WTC11 (cell line): ENCODE measurements at regions not wholly inside any gene's neighbourhood (a gene's known extent, or its start where the extent isn't known, plus 50 kb on each side); places are given as distances from the start of the nearest gene placed in this dataset.

Experiments
- ATAC-seq: fragments of 200-7000 bp; cut with Tn5 transposase; 2 replicates; pipeline ENCODE4 v1.10.0; 2021; ENCODE audit warnings: mild to moderate bottlenecking, moderate library complexity
- CTCF ChIA-PET: fragments of 300-600 bp; sonication (Branson Sonifier 250); formaldehyde crosslinking; loops from one replicate; lab custom pipeline; 2021; ENCODE audit warnings: antibody characterized with exemption; lab: Charles Lee
- POLR2A ChIA-PET: fragments of 350-600 bp; sonication (Branson Sonifier 250); formaldehyde crosslinking; loops from one replicate; lab custom pipeline; 2021; ENCODE audit warnings: antibody characterized with exemption; lab: Charles Lee
- DNase-seq: peaks from one replicate; pipeline ENCODE4 v3.0.0; 2021; ENCODE audit warnings: low spot score
- H3K27ac Mint-ChIP-seq: 2 replicates; pipeline ENCODE4 v1.8.0; 2021; ENCODE audit warnings: mixed read lengths
- H3K27me3 Mint-ChIP-seq: 2 replicates; pipeline ENCODE4 v1.8.0; 2021; ENCODE audit warnings: low read depth, mild to moderate bottlenecking, moderate library complexity, mixed read lengths
- H3K36me3 Mint-ChIP-seq: 2 replicates; pipeline ENCODE4 v1.8.0; 2021; ENCODE audit warnings: mixed read lengths
- H3K4me1 Mint-ChIP-seq: 2 replicates; pipeline ENCODE4 v1.8.0; 2022; ENCODE audit warnings: mixed read lengths
- H3K4me3 Mint-ChIP-seq: 2 replicates; pipeline ENCODE4 v1.8.0; 2021; ENCODE audit warnings: mild to moderate bottlenecking, moderate library complexity, mixed read lengths
- H3K9me3 Mint-ChIP-seq: 2 replicates; pipeline ENCODE4 v1.8.0; 2021; ENCODE audit warnings: mixed read lengths
- CBFB ChIP-seq: sonication (generic); formaldehyde crosslinking; IDR thresholded peaks from 2 replicates; pipeline ENCODE4 v1.8.1; 2022; ENCODE audit warnings: mild to moderate bottlenecking, low read depth, missing genetic modification reagents
- CREB1 ChIP-seq: sonication (generic); formaldehyde crosslinking; IDR thresholded peaks from 2 replicates; pipeline ENCODE4 v1.8.0; 2023; ENCODE audit warnings: mild to moderate bottlenecking, missing genetic modification reagents
- EMX1 ChIP-seq: fragments of 250-450 bp; sonication (Bioruptor Pico); IDR thresholded peaks from 2 replicates; pipeline ENCODE4 v1.8.0; 2021; ENCODE audit warnings: mild to moderate bottlenecking
- FOXK1 ChIP-seq: sonication (generic); formaldehyde crosslinking; IDR thresholded peaks from 2 replicates; pipeline ENCODE4 v1.8.0; 2022; ENCODE audit warnings: mild to moderate bottlenecking, moderate library complexity, missing genetic modification reagents
- FOXP1 ChIP-seq: sonication (generic); formaldehyde crosslinking; IDR thresholded peaks from 2 replicates; pipeline ENCODE4 v1.8.0; 2022; ENCODE audit warnings: missing genetic modification reagents, mild to moderate bottlenecking, moderate library complexity, borderline replicate concordance
- GRHL2 ChIP-seq: fragments of 250-450 bp; sonication (Bioruptor Pico); IDR thresholded peaks from 2 replicates; pipeline ENCODE4 v1.8.0; 2022; ENCODE audit warnings: mild to moderate bottlenecking, moderate library complexity; ENCODE audit not compliant: insufficient replicate concordance, severe bottlenecking
- HMGA2 ChIP-seq: fragments of 250-450 bp; sonication (Bioruptor Pico); IDR thresholded peaks from 2 replicates; pipeline ENCODE4 v1.4.0; 2021; ENCODE audit warnings: mild to moderate bottlenecking, moderate library complexity
- IRF2 ChIP-seq: sonication (generic); formaldehyde crosslinking; IDR thresholded peaks from 2 replicates; pipeline ENCODE4 v1.8.0; 2022; ENCODE audit warnings: low read depth, missing genetic modification reagents, borderline replicate concordance
- KAT7 ChIP-seq: sonication (generic); formaldehyde crosslinking; IDR thresholded peaks from 2 replicates; pipeline ENCODE4 v1.8.1; 2023; ENCODE audit warnings: missing genetic modification reagents, mild to moderate bottlenecking, borderline replicate concordance
- MXD4 ChIP-seq: fragments of 250-450 bp; sonication (Bioruptor Pico); IDR thresholded peaks from 2 replicates; pipeline ENCODE4 v1.8.0; 2021; ENCODE audit warnings: mild to moderate bottlenecking, moderate library complexity, borderline replicate concordance
- NR2C2 ChIP-seq: sonication (generic); formaldehyde crosslinking; IDR thresholded peaks from 2 replicates; pipeline ENCODE4 v1.8.0; 2022; ENCODE audit warnings: mild to moderate bottlenecking, missing genetic modification reagents
- SMAD3 ChIP-seq: sonication (generic); formaldehyde crosslinking; IDR thresholded peaks from 2 replicates; pipeline ENCODE4 v1.8.0; 2022; ENCODE audit warnings: missing genetic modification reagents, mild to moderate bottlenecking, borderline replicate concordance
- TEAD1 ChIP-seq: sonication (generic); formaldehyde crosslinking; IDR thresholded peaks from 2 replicates; pipeline ENCODE4 v1.8.0; 2022; ENCODE audit warnings: mild to moderate bottlenecking, missing genetic modification reagents
- ZNF317 ChIP-seq: sonication (generic); formaldehyde crosslinking; IDR thresholded peaks from 2 replicates; pipeline ENCODE4 v1.8.1; 2023; ENCODE audit warnings: low read depth, mild to moderate bottlenecking, moderate library complexity, missing genetic modification reagents, borderline replicate concordance
- ZNF423 ChIP-seq: fragments of 250-450 bp; sonication (Bioruptor Pico); IDR thresholded peaks from 2 replicates; pipeline ENCODE4 v2.1.2; 2022; ENCODE audit warnings: mild to moderate bottlenecking, moderate library complexity
- TF ChIP-seq, protein P1 (sequence below): sonication (generic); formaldehyde crosslinking; IDR thresholded peaks from 2 replicates; pipeline ENCODE4 v1.8.1; 2023; ENCODE audit warnings: mild to moderate bottlenecking, missing genetic modification reagents, moderate library complexity
- TF ChIP-seq, protein P2 (sequence below): sonication (generic); formaldehyde crosslinking; IDR thresholded peaks from 2 replicates; pipeline ENCODE4 v1.8.0; 2022; ENCODE audit warnings: mild to moderate bottlenecking, missing genetic modification reagents
- TF ChIP-seq, protein P3 (sequence below): sonication (generic); formaldehyde crosslinking; conservative IDR thresholded peaks from 2 replicates; pipeline ENCODE4 v1.8.1; 2022; ENCODE audit warnings: mild to moderate bottlenecking, missing genetic modification reagents
- TF ChIP-seq, protein P4 (sequence below): sonication (generic); formaldehyde crosslinking; IDR thresholded peaks from 2 replicates; pipeline ENCODE4 v1.8.0; 2022; ENCODE audit warnings: missing genetic modification reagents

DNA sequence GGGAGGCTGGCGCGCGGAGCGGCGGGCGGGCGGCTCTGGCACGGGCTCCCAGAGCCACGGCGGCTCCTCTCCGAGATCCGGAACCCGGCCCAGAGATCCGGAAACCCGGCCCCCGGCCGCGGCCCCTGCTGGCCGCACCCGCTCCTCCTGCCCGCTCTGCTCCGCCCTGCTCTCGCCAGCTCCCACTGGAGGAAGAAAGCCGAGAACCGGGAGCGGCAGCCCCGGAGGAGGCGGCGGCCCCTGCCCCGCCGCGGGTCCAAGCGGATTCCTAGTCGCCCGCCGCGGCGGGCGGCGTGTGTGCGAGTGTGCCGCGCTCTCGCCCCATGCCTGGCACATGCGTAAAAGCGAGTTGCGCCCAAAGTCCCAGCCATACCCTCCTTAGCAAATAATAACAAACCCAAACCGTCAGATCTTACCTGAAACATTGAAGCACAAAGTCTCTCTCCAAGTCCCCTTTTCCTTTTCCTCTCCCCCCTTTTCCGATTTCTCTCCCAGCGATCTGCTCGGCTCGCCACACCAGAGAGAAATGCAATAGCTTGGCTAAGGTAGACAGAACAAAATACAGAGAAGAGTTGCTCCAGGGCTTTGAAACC lies 108.7 kb upstream of the KCTD1 start:
- Mint-ChIP-seq H3K36me3 (no peaks in the 10 kb centered on the region), H3K4me3 (peak overlapping the region; percentile 99), H3K4me1 (peaks cover 55% of the 10 kb centered on the region), H3K27me3 (peaks cover 37% of the 10 kb centered on the region), H3K27ac (peak overlapping the region; percentile 95), H3K9me3 (no peaks in the 10 kb centered on the region)
- ChIA-PET POLR2A (no interaction called here), CTCF (interaction anchor here (0.8 to 1.8 kb wide), 6 partner anchors 36 to 273 kb away, joined by 3 to 15 read pairs (median 4); no protein-coding TSS in a partner anchor)
- DNase-seq (peak; percentile 69), ATAC-seq (peak; percentile 35)
- TF ChIP-seq, protein P1, sequence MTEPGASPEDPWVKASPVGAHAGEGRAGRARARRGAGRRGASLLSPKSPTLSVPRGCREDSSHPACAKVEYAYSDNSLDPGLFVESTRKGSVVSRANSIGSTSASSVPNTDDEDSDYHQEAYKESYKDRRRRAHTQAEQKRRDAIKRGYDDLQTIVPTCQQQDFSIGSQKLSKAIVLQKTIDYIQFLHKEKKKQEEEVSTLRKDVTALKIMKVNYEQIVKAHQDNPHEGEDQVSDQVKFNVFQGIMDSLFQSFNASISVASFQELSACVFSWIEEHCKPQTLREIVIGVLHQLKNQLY (CRISPR knock-in tag) = no peak
- TF ChIP-seq, protein P2, sequence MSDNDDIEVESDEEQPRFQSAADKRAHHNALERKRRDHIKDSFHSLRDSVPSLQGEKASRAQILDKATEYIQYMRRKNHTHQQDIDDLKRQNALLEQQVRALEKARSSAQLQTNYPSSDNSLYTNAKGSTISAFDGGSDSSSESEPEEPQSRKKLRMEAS (CRISPR knock-in tag) = 0 out of 2 replicates have a peak, but pooled peaks have one; percentile 24

DNA sequence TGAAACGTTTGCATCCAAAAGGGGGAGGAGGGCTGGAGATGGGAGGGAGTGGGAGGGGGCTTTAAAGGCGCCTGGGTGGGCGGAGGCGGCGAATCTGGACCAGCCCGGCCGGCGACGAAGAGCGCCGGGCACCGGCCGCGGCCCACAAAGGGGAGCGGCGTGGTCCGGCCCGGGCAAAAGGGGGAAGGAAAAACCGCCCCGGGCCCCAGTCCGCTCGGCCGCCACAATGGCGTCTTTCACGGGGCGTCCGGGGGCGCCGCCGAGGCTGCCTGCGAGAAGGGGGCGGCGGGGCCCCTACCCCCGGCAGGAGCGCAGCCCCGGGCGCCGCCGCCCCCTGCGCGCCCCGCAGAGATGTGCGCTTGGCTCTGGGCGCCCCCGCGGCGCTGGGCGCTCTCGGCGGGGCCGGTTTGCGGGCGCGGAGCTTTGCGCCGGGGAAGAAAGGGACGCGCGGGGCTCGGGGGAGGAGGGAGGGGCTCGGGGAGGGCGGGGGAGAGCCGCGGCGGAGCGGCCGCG lies 108.1 kb upstream of the KCTD1 start:
- TF ChIP-seq, protein P2 (CRISPR knock-in tag) = no peak
- peak; percentile 63; the same call in 1 of the 2 replicates for TF ChIP-seq ZNF423 (CRISPR knock-in tag)
- Mint-ChIP-seq H3K4me3 (peak overlapping the region; percentile 80), H3K4me1 (peaks cover 58% of the 10 kb centered on the region), H3K36me3 (no peaks in the 10 kb centered on the region), H3K9me3 (no peaks in the 10 kb centered on the region), H3K27me3 (peaks cover 37% of the 10 kb centered on the region), H3K27ac (no peak overlapping the region)
- ATAC-seq (peak; percentile 43), DNase-seq (peak; percentile 35)
- CTCF ChIA-PET = interaction anchor here (0.7 to 1.8 kb wide), 7 partner anchors 8 to 273 kb away, joined by 3 to 15 read pairs (median 4); no protein-coding TSS in a partner anchor
- POLR2A ChIA-PET = interaction anchor here (0.6 kb wide), 1 partner anchor 1135 kb away, joined by 3 read pairs; no protein-coding TSS in a partner anchor

DNA sequence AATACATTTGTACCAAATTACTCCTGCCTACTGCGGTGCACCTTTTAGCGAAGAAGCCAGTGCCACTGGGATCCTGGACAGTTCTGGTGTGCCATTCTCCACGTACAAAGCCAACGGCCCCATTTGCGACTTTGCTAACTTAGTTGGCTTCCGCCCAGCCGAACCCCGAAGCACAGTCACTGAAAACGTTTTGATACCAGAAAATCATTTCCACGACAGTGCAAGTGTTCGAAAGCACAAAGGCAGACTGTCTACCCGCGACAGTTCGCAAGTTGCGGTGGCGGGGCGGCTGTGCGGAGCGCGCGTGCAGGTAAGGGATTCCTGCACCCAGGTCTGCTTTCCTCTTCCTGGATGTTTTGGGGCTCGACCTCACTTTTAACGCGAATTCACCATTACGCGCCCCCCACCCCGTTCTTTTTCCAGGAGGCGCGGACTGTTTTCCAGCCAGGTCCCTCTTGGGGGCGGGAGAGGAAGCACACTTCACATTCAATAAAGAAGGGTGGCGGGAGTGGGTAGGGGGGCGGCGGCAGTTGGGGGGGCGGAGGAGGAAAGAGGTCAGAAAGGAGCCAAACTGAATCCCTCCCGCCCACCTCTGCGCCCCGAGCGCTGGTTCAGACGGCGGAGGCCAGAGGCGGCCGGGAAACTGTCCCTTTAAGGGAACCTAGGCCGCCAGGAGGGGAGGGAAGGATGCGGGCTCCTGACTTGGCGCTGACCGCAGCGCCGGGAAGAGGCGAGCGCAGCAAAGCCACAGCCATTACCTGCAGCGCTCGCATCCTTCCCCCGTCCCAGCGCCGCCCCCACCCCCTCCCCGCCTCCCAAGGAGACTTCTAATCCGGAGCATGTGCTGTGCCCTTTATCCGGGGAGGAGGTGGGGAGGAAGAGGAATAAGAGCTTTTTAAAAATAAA lies 107.4 kb upstream of the KCTD1 start:
- CTCF ChIA-PET = interaction anchor here (0.7 to 1.8 kb wide), 3 partner anchors 8 to 187 kb away, joined by 4 to 15 read pairs (median 6); no protein-coding TSS in a partner anchor
- POLR2A ChIA-PET = interaction anchor here (0.6 kb wide), 1 partner anchor 1134 kb away, joined by 3 read pairs; no protein-coding TSS in a partner anchor
- Mint-ChIP-seq H3K27ac (no peak overlapping the region), H3K4me3 (peak overlapping the region; percentile 80), H3K4me1 (peaks cover 63% of the 10 kb centered on the region), H3K27me3 (peaks cover 44% of the 10 kb centered on the region), H3K36me3 (no peaks in the 10 kb centered on the region), H3K9me3 (no peaks in the 10 kb centered on the region)
- DNase-seq (peak; percentile 74), ATAC-seq (peak; percentile 79)
- TF ChIP-seq FOXK1 (CRISPR knock-in tag) (no peak), HMGA2 (CRISPR knock-in tag) (no peak), CBFB (CRISPR knock-in tag) (no peak), FOXP1 (CRISPR knock-in tag) (no peak), NR2C2 (no peak), SMAD3 (CRISPR knock-in tag) (no peak), GRHL2 (no peak), ZNF317 (CRISPR knock-in tag) (no peak), KAT7 (CRISPR knock-in tag) (no peak; the same call in 1 of the 2 replicates), CREB1 (CRISPR knock-in tag) (no peak), IRF2 (CRISPR knock-in tag) (no peak), EMX1 (CRISPR knock-in tag) (no peak), MXD4 (CRISPR knock-in tag) (no peak), TEAD1 (CRISPR knock-in tag) (no peak; the same call in 1 of the 2 replicates)
- TF ChIP-seq, protein P3, sequence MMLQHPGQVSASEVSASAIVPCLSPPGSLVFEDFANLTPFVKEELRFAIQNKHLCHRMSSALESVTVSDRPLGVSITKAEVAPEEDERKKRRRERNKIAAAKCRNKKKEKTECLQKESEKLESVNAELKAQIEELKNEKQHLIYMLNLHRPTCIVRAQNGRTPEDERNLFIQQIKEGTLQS = no peak
- TF ChIP-seq, protein P4, sequence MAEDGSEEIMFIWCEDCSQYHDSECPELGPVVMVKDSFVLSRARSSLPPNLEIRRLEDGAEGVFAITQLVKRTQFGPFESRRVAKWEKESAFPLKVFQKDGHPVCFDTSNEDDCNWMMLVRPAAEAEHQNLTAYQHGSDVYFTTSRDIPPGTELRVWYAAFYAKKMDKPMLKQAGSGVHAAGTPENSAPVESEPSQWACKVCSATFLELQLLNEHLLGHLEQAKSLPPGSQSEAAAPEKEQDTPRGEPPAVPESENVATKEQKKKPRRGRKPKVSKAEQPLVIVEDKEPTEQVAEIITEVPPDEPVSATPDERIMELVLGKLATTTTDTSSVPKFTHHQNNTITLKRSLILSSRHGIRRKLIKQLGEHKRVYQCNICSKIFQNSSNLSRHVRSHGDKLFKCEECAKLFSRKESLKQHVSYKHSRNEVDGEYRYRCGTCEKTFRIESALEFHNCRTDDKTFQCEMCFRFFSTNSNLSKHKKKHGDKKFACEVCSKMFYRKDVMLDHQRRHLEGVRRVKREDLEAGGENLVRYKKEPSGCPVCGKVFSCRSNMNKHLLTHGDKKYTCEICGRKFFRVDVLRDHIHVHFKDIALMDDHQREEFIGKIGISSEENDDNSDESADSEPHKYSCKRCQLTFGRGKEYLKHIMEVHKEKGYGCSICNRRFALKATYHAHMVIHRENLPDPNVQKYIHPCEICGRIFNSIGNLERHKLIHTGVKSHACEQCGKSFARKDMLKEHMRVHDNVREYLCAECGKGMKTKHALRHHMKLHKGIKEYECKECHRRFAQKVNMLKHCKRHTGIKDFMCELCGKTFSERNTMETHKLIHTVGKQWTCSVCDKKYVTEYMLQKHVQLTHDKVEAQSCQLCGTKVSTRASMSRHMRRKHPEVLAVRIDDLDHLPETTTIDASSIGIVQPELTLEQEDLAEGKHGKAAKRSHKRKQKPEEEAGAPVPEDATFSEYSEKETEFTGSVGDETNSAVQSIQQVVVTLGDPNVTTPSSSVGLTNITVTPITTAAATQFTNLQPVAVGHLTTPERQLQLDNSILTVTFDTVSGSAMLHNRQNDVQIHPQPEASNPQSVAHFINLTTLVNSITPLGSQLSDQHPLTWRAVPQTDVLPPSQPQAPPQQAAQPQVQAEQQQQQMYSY (CRISPR knock-in tag) = no peak
